OCI-LY7 (cell line): ENCODE measurements at regions not wholly inside any gene's neighbourhood (a gene's known extent, or its start where the extent isn't known, plus 50 kb on each side); places are given as distances from the start of the nearest gene placed in this dataset.

Experiments
- BruUV-seq: library from RNA; stranded (reverse); fragments of 400-500 nt; replicated peaks from 2 replicates; lab custom pipeline; 2021; lab: Mats Ljungman, UMichigan
- CTCF ChIA-PET: fragments of 300-600 bp; sonication (Branson Sonifier 250); formaldehyde crosslinking; loops from one replicate; lab custom pipeline; 2022; ENCODE audit warnings: antibody characterized with exemption; ENCODE audit not compliant: unreplicated experiment; lab: Charles Lee
- POLR2A ChIA-PET: fragments of 300-600 bp; sonication (Branson Sonifier 250); formaldehyde crosslinking; loops from one replicate; lab custom pipeline; 2022; ENCODE audit warnings: antibody characterized with exemption; lab: Charles Lee
- DNase-seq: peaks from one replicate; pipeline ENCODE4 v3.0.0-alpha.2; 2015; ENCODE audit warnings: low spot score
- H2AFZ ChIP-seq: fragments of 200-600 bp; sonication (generic), shearing (Covaris generic); 2 replicates; pipeline ENCODE4 v1.6.1; 2014; ENCODE audit warnings: mild to moderate bottlenecking, antibody characterized with exemption, low read length, moderate library complexity
- H3K27ac ChIP-seq: fragments of 200-600 bp; sonication (generic); 2 replicates; pipeline ENCODE4 v1.5.1; 2014; ENCODE audit warnings: mixed run types, low read depth, mild to moderate bottlenecking, moderate library complexity, low read length, inconsistent platforms; ENCODE audit not compliant: poor library complexity, severe bottlenecking
- H3K36me3 ChIP-seq: fragments of 200-600 bp; sonication (generic); 2 replicates; pipeline ENCODE4 v1.6.1; 2014; ENCODE audit warnings: mild to moderate bottlenecking, antibody characterized with exemption, low read length, moderate library complexity, mixed read lengths; ENCODE audit not compliant: insufficient read depth
- H3K4me1 ChIP-seq: fragments of 200-600 bp; sonication (generic); 2 replicates; pipeline ENCODE4 v1.5.1; 2014; ENCODE audit warnings: mild to moderate bottlenecking, low read length; ENCODE audit not compliant: insufficient read depth, poor library complexity, severe bottlenecking
- H3K4me2 ChIP-seq: fragments of 200-600 bp; sonication (generic); 2 replicates; pipeline ENCODE4 v1.6.1; 2014; ENCODE audit warnings: mild to moderate bottlenecking, low read length
- H3K4me3 ChIP-seq: fragments of 200-600 bp; sonication (generic); 2 replicates; pipeline ENCODE4 v1.5.1; 2014; ENCODE audit warnings: mild to moderate bottlenecking, low read depth, low read length; ENCODE audit not compliant: poor library complexity, severe bottlenecking
- H3K79me2 ChIP-seq: fragments of 200-600 bp; sonication (generic); 2 replicates; pipeline ENCODE4 v1.6.1; 2016; ENCODE audit warnings: low read depth, mild to moderate bottlenecking, low read length, moderate library complexity, mixed read lengths; ENCODE audit not compliant: insufficient read depth
- H3K9me2 ChIP-seq: fragments of 200-600 bp; sonication (generic); 2 replicates; pipeline ENCODE4 v1.6.1; 2016; ENCODE audit warnings: mild to moderate bottlenecking, low read length, mixed read lengths; ENCODE audit not compliant: insufficient read depth
- H3K9me3 ChIP-seq: fragments of 200-600 bp; sonication (generic); 2 replicates; pipeline ENCODE4 v1.6.1; 2014; ENCODE audit warnings: mild to moderate bottlenecking, mixed run types, low read length, mixed read lengths
- H4K20me1 ChIP-seq: fragments of 200-600 bp; sonication (generic); 2 replicates; pipeline ENCODE4 v1.6.1; 2014; ENCODE audit warnings: mild to moderate bottlenecking, antibody characterized with exemption, low read length, moderate library complexity, mixed read lengths; ENCODE audit not compliant: insufficient read depth
- EZH2phosphoT487 ChIP-seq: fragments of 200-600 bp; sonication (generic); IDR thresholded peaks from 2 replicates; pipeline ENCODE4 v1.6.1; 2018; ENCODE audit warnings: low read depth, borderline replicate concordance, mild to moderate bottlenecking, mixed run types, antibody characterized with exemption, low read length, moderate library complexity, mixed read lengths
- intact Hi-C: fragments of 100-400 bp; cut with micrococcal nuclease; formaldehyde crosslinking; loops from one replicate; pipeline ENCODE4 v1.10.0; 2022; ENCODE audit not compliant: unreplicated experiment
- TF ChIP-seq, protein P1 (sequence below): fragments of 200-600 bp; sonication (generic); conservative IDR thresholded peaks from 2 replicates; pipeline ENCODE4 v1.5.1; 2014; ENCODE audit warnings: mild to moderate bottlenecking, antibody characterized with exemption, low read length, moderate library complexity, mixed read lengths

DNA sequence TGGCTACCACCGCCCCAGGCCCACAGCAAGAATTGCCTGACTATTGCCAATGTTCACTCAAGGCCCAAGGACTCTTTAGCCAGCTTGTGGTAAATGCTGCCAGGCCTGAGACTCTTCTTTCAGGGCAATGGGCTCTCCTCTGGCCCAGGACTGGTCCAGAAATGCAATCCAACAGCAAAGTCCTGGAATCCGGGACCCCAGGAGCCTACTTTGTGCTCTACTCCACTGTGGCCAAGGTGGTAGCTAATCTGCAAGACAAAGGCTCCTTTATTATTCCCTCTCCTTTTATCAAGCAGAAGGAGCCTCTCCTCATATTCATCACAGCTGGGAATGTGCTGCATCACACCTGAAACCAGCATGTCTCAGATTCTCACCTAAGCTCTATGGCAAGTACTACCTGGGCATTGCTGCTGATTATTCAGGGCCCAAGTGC is 107.6 kb upstream of the PRSS58 start:
- no peak overlapping the region for H3K4me3 ChIP-seq
- no peak for DNase-seq
- H4K20me1 ChIP-seq = no peaks in the 10 kb centered on the region
- H3K36me3 ChIP-seq = no peaks in the 10 kb centered on the region
- H3K9me2 ChIP-seq = no peaks in the 10 kb centered on the region
- no peak overlapping the region for H2AFZ ChIP-seq
- H3K4me2 ChIP-seq = no peak overlapping the region
- BruUV-seq = no TSS peak
- no peak overlapping the region for H3K27ac ChIP-seq
- no peak for TF ChIP-seq EZH2phosphoT487
- TF ChIP-seq, protein P1, sequence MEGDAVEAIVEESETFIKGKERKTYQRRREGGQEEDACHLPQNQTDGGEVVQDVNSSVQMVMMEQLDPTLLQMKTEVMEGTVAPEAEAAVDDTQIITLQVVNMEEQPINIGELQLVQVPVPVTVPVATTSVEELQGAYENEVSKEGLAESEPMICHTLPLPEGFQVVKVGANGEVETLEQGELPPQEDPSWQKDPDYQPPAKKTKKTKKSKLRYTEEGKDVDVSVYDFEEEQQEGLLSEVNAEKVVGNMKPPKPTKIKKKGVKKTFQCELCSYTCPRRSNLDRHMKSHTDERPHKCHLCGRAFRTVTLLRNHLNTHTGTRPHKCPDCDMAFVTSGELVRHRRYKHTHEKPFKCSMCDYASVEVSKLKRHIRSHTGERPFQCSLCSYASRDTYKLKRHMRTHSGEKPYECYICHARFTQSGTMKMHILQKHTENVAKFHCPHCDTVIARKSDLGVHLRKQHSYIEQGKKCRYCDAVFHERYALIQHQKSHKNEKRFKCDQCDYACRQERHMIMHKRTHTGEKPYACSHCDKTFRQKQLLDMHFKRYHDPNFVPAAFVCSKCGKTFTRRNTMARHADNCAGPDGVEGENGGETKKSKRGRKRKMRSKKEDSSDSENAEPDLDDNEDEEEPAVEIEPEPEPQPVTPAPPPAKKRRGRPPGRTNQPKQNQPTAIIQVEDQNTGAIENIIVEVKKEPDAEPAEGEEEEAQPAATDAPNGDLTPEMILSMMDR = no peak
- POLR2A ChIA-PET = no interaction called here
- no peaks in the 10 kb centered on the region; the same call in 1 of the 2 replicates for H3K9me3 ChIP-seq
- intact Hi-C loops = no loop called here
- H3K79me2 ChIP-seq = no peaks in the 10 kb centered on the region
- H3K4me1 ChIP-seq = no peaks in the 10 kb centered on the region
- CTCF ChIA-PET = interaction anchor here (0.5 kb wide), 1 partner anchor 785 kb away, joined by 7 read pairs; no protein-coding TSS in a partner anchor

- DNase-seq = no peak
- ChIA-PET CTCF (no interaction called here), POLR2A (interaction anchor here (1.3 kb wide), 1 partner anchor 22 kb away, joined by 3 read pairs; no protein-coding TSS in a partner anchor)
- no peaks in the 10 kb centered on the region for H4K20me1 ChIP-seq
- no peaks in the 10 kb centered on the region for H3K79me2 ChIP-seq
- no peak overlapping the region for H3K27ac ChIP-seq
- no peak for TF ChIP-seq EZH2phosphoT487
- TF ChIP-seq, protein P1 = no peak
- no peak overlapping the region for H3K4me2 ChIP-seq
- no peak overlapping the region for H3K4me3 ChIP-seq
- intact Hi-C loops = no loop called here
- no peaks in the 10 kb centered on the region for H3K9me2 ChIP-seq
- H2AFZ ChIP-seq = no peak overlapping the region
- H3K9me3 ChIP-seq = no peaks in the 10 kb centered on the region; the same call in 1 of the 2 replicates
- H3K36me3 ChIP-seq = no peaks in the 10 kb centered on the region
- BruUV-seq = no TSS peak
- no peaks in the 10 kb centered on the region for H3K4me1 ChIP-seq
Measured at GRCh38 chr7:142364551-142364950, 106.7 kb upstream of the PRSS58 start.

GRCh38 chr7:142362349-142362748 is 104.5 kb upstream of the PRSS58 start:
- DNase-seq = no peak
- POLR2A ChIA-PET = interaction anchor here (1.0 kb wide), 1 partner anchor 9 kb away, joined by 3 read pairs; no protein-coding TSS in a partner anchor
- Histone ChIP-seq H2AFZ (no peak overlapping the region), H3K4me2 (no peak overlapping the region), H3K79me2 (no peaks in the 10 kb centered on the region), H3K36me3 (no peaks in the 10 kb centered on the region), H3K9me2 (no peaks in the 10 kb centered on the region), H3K4me1 (peaks cover 3% of the 10 kb centered on the region), H3K27ac (no peak overlapping the region), H3K4me3 (no peak overlapping the region), H3K9me3 (no peaks in the 10 kb centered on the region), H4K20me1 (no peaks in the 10 kb centered on the region)
- BruUV-seq = no TSS peak
- intact Hi-C loops = no loop called here
- CTCF ChIA-PET = no interaction called here
- TF ChIP-seq EZH2phosphoT487 = no peak
